Panc1 (cell line): ENCODE measurements at regions not wholly inside any gene's neighbourhood (a gene's known extent, or its start where the extent isn't known, plus 50 kb on each side); places are given as distances from the start of the nearest gene placed in this dataset.

Experiments used
- ATAC-seq: fragments of 200-7000 bp; cut with Tn5 transposase; 2 replicates; pipeline ENCODE4 v1.9.1; 2020; ENCODE audit warnings: mild to moderate bottlenecking, moderate library complexity
- BruUV-seq: library from RNA; stranded (reverse); fragments of 400-500 nt; replicated peaks from 2 replicates; lab custom pipeline; 2021; lab: Mats Ljungman, UMichigan
- CTCF ChIA-PET: fragments of 300-600 bp; sonication (Branson Sonifier 250); formaldehyde crosslinking; loops from one replicate; lab custom pipeline; 2022; ENCODE audit warnings: antibody characterized with exemption; lab: Charles Lee
- POLR2A ChIA-PET: fragments of 300-600 bp; sonication (Branson Sonifier 250); formaldehyde crosslinking; loops from one replicate; lab custom pipeline; 2022; ENCODE audit warnings: antibody characterized with exemption; lab: Charles Lee
- DNase-seq: peaks from one replicate; pipeline ENCODE4 v3.0.0-alpha.2; 2010; ENCODE audit warnings: low read depth, low spot score
- H3K27ac ChIP-seq: 2 replicates; pipeline ENCODE4 v1.5.1; 2011; ENCODE audit warnings: mild to moderate bottlenecking, low read length, inconsistent platforms
- H3K27me3 ChIP-seq: fragments of 200-500 bp; sonication (Bioruptor generic); 2 replicates; pipeline ENCODE4 v1.6.0; 2014; ENCODE audit warnings: low read length, inconsistent platforms; ENCODE audit not compliant: control insufficient read depth, insufficient read depth
- H3K36me3 ChIP-seq: fragments of 200-500 bp; sonication (Bioruptor generic); 2 replicates; pipeline ENCODE4 v1.5.1; 2014; ENCODE audit warnings: inconsistent platforms, mild to moderate bottlenecking, low read length, moderate library complexity; ENCODE audit not compliant: control insufficient read depth, insufficient read depth
- H3K4me1 ChIP-seq: 2 replicates; pipeline ENCODE4 v1.5.1; 2011; ENCODE audit warnings: inconsistent platforms, mild to moderate bottlenecking, low read length, moderate library complexity; ENCODE audit not compliant: control insufficient read depth, insufficient read depth
- H3K4me3 ChIP-seq, 2 experiments: 2 replicates each; pipeline ENCODE4 v1.5.1; 2011 to 2012; ENCODE audit warnings: low read depth in 2 of 2, low read length in 2 of 2, mild to moderate bottlenecking in 2 of 2, inconsistent platforms in 1 of 2, moderate library complexity in 1 of 2
- H3K9me3 ChIP-seq: fragments of 200-500 bp; sonication (Bioruptor generic); 2 replicates; pipeline ENCODE4 v1.5.1; 2014; ENCODE audit warnings: low read depth, mild to moderate bottlenecking, inconsistent platforms, low read length, moderate library complexity; ENCODE audit not compliant: control insufficient read depth, insufficient read depth
- CTCF ChIP-seq: fragments of 450-650 bp; IDR thresholded peaks from 2 replicates; pipeline ENCODE4 v1.5.1; 2017; ENCODE audit warnings: mild to moderate bottlenecking
- POLR2AphosphoS5 ChIP-seq: IDR thresholded peaks from 2 replicates; pipeline ENCODE4 v1.6.1; 2012; ENCODE audit warnings: mild to moderate bottlenecking, low read depth, low read length, moderate library complexity
- REST ChIP-seq, 2 experiments: IDR thresholded peaks; 2 replicates each; pipeline ENCODE4 v1.6.1; 2011 to 2012; ENCODE audit warnings: low read depth in 2 of 2, control low read depth in 1 of 2, low read length in 1 of 2, mild to moderate bottlenecking in 1 of 2, moderate library complexity in 1 of 2; ENCODE audit not compliant: insufficient read depth in 1 of 2
- SIN3A ChIP-seq: IDR thresholded peaks from 2 replicates; pipeline ENCODE4 v1.6.1; 2012; ENCODE audit warnings: low read depth, mild to moderate bottlenecking, low read length, moderate library complexity, borderline replicate concordance; ENCODE audit not compliant: insufficient read depth
- TCF7L2 ChIP-seq: IDR thresholded peaks from 2 replicates; pipeline ENCODE4 v1.6.1; 2011; ENCODE audit warnings: mild to moderate bottlenecking, low read depth, low read length, inconsistent platforms
- in situ Hi-C: cut with HindIII; loops from 2 replicates; pipeline ENCODE4 v1.10.0; 2016; ENCODE audit warnings: low sequenced_read_pairs, low pct_unique_long_range_greater_than_20kb
- intact Hi-C: fragments of 100-400 bp; cut with micrococcal nuclease; formaldehyde crosslinking; loops from one replicate; pipeline ENCODE4 v1.10.0; 2022; ENCODE audit not compliant: unreplicated experiment

GRCh38 chr1:221392453-221392852, 349.4 kb downstream of the DUSP10 start:
- Histone ChIP-seq H3K9me3 (no peaks in the 10 kb centered on the region), H3K4me1 (no peaks in the 10 kb centered on the region), H3K27me3 (no peaks in the 10 kb centered on the region), H3K36me3 (no peaks in the 10 kb centered on the region), H3K27ac (no peak overlapping the region), H3K4me3 (no peak overlapping the region)
- intact Hi-C loops (no loop called here), in situ Hi-C loops (no loop called here)
- TF ChIP-seq TCF7L2 (no peak), REST (IDR thresholded peaks at IDR 0.05; ENCODE audit: insufficient read depth in 1 of 2, low read depth in 2 of 2, low read length in 1 of 2) (no peak), SIN3A (no peak), CTCF (no peak), POLR2AphosphoS5 (no peak)
- BruUV-seq = no TSS peak
- ChIA-PET CTCF (no interaction called here), POLR2A (no interaction called here)
- ATAC-seq = no peak
- DNase-seq = no peak

DNA sequence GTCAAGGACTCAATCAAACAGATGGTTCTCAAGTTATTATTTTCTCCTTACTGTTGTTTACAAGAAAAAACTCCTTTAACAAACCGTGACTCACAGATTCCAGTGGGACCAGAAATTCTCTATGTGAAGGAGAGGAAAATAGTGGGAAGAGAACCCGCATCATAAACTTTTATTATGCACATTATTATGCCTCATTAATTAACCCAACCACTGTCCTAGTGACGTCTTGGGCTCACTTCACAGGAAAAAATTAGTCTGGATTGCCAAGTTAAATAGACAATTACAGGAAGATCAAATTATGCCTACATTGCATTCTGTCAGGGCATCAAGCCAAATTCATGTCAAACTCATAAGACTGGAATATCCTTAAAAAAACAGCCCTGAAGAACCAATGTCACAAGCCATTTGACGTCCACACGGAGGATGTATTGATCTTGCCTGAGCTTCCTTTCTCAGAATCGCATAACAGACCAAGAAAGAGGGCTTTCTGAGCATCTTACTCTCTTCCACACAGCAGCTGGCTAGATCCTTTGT, 347.8 kb downstream of the DUSP10 start:
- H3K4me1 ChIP-seq = no peaks in the 10 kb centered on the region
- no peaks in the 10 kb centered on the region for H3K27me3 ChIP-seq
- intact Hi-C loops (no loop called here), in situ Hi-C loops (no loop called here)
- no TSS peak for BruUV-seq
- H3K36me3 ChIP-seq = no peaks in the 10 kb centered on the region
- no peak overlapping the region for H3K4me3 ChIP-seq
- ChIA-PET CTCF (interaction anchor here (0.5 kb wide), 1 partner anchor 226 kb away, joined by 3 read pairs; no protein-coding TSS in a partner anchor), POLR2A (no interaction called here)
- DNase-seq (no peak), ATAC-seq (no peak)
- TF ChIP-seq TCF7L2 (no peak), POLR2AphosphoS5 (no peak), REST (IDR thresholded peaks at IDR 0.05; ENCODE audit: insufficient read depth in 1 of 2, low read depth in 2 of 2, low read length in 1 of 2) (no peak), CTCF (no peak), SIN3A (no peak)
- no peaks in the 10 kb centered on the region for H3K9me3 ChIP-seq
- H3K27ac ChIP-seq = no peak overlapping the region
